HFF-Myc (cell line): ENCODE measurements at regions not wholly inside any gene's neighbourhood (a gene's known extent, or its start where the extent isn't known, plus 50 kb on each side); places are given as distances from the start of the nearest gene placed in this dataset.

Experiments
- DNase-seq: peaks from one replicate; pipeline ENCODE4 v3.0.0-alpha.2; 2011; ENCODE audit warnings: low read depth; ENCODE audit errors: extremely low read depth
- H3K4me3 ChIP-seq: replicated peaks from 2 replicates; pipeline ENCODE4 v1.5.1; 2011; ENCODE audit warnings: low read depth, mild to moderate bottlenecking, control low read depth, low read length
- CTCF ChIP-seq: IDR thresholded peaks from 2 replicates; pipeline ENCODE4 v1.5.1; 2012; ENCODE audit warnings: mild to moderate bottlenecking, low read depth, low read length, control low read depth; ENCODE audit errors: missing control alignments

- DNase-seq = no peak
- TF ChIP-seq CTCF = no peak
These were observed 110.0 kb downstream of the TRIB2 start for GRCh38 chr2:12826781-12827180.

GRCh38 chr2:12827721-12828120 lies 111.0 kb downstream of the TRIB2 start:
- DNase-seq = no peak
- H3K4me3 ChIP-seq = no peak overlapping the region
- no peak for TF ChIP-seq CTCF

More at GRCh38 chr2:12826781-12827180, 110.0 kb downstream of the TRIB2 start:
- H3K4me3 ChIP-seq = no peak overlapping the region

GRCh38 chr2:12828980-12829379 lies 112.2 kb downstream of the TRIB2 start:
- no peak for TF ChIP-seq CTCF
- DNase-seq = peak; percentile 36
- H3K4me3 ChIP-seq = no peak overlapping the region

- no peak overlapping the region for H3K4me3 ChIP-seq
- TF ChIP-seq CTCF = no peak
- DNase-seq = no peak
These were observed 114.3 kb downstream of the TRIB2 start for GRCh38 chr2:12831016-12831415.

GRCh38 chr2:12834239-12834638 lies 117.5 kb downstream of the TRIB2 start:
- no peak for DNase-seq
- H3K4me3 ChIP-seq = no peak overlapping the region
- no peak for TF ChIP-seq CTCF

- DNase-seq = no peak
- no peak for TF ChIP-seq CTCF
- H3K4me3 ChIP-seq = no peak overlapping the region
These were observed 119.0 kb downstream of the TRIB2 start for GRCh38 chr2:12835733-12836132.

- H3K4me3 ChIP-seq = no peak overlapping the region
- no peak for DNase-seq
- no peak for TF ChIP-seq CTCF
These were observed 122.6 kb downstream of the TRIB2 start for GRCh38 chr2:12839339-12839738.
